Activated CD4-positive, CD25-positive, alpha-beta regulatory T cell treated with anti-CD3 and anti-CD28 coated beads, Interleukin-2, amount 50 U/mL, for 24 hours (primary cell): ENCODE measurements at regions not wholly inside any gene's neighbourhood (a gene's known extent, or its start where the extent isn't known, plus 50 kb on each side); places are given as distances from the start of the nearest gene placed in this dataset.
A peak's percentile ranks its signal among the peaks of the same experiment; 100 is the strongest.

Experiments
- ATAC-seq, 2 donors: fragments of 150-1000 bp; cut with Tn5 transposase; one replicate each; pipeline ENCODE4 v1.10.0; 2021; ENCODE audit warnings: mild to moderate bottlenecking in 1 of 2, moderate library complexity in 1 of 2

DNA sequence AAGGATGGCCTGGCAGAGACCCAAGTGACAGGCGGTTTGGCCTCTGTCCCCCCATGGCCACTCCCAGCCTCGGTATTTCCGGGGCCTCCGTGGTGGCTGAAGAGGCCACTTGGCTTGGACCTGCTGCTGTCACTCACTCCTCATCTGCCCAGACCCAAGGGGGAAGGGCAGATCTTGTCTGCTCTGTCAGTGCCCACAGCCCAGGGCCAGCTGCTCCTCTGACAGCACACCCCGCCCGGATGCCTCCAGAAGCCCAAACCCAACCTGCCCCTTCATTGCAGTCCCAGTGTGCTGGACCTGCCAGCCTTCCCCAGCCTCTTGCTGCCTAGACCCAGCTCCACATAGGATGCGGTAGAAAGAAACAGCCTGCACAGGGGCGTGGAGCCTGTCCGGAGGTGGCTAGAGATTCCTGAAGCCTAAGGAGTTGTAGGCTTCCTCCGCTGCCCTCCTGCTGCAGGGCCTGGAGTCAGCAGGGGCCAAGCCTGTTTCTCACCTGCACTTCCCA lies 52.0 kb downstream of the MAGEF1 start:
- ATAC-seq = no peak

DNA sequence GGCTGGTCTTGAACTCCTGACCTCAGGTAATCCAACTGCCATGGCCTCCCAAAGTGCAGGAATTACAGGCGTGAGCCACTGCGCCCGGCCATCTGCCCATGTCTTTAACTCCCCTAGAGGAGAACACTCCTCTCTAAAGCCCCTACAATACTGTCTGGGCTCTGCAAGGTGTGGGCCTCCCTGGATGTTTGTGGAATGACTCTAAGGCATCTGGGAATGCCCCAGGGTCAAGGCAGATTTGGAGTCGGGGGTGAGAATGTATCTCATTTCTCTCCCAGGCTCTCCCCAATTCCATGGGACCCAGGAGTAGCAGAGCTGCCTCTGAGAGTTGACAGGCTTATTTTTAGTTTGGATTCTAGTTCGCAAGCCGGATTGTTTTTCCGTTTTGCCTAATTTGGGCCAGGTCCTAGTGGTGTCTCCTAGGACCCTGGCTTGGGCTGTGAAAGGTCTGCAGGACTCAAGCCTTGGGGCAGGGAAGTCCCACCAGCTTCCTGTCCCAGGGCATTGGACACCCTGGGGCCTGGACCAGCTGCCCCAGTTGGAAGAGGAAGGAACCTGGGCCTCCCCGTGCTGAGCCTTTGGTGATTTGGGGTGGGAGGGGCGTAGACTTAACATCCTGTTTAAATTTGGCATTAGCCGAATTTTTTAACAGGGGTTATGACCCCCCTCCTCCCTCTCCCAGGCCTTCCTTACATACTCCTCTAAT lies 53.5 kb downstream of the MAGEF1 start:
- ATAC-seq = no peak

DNA sequence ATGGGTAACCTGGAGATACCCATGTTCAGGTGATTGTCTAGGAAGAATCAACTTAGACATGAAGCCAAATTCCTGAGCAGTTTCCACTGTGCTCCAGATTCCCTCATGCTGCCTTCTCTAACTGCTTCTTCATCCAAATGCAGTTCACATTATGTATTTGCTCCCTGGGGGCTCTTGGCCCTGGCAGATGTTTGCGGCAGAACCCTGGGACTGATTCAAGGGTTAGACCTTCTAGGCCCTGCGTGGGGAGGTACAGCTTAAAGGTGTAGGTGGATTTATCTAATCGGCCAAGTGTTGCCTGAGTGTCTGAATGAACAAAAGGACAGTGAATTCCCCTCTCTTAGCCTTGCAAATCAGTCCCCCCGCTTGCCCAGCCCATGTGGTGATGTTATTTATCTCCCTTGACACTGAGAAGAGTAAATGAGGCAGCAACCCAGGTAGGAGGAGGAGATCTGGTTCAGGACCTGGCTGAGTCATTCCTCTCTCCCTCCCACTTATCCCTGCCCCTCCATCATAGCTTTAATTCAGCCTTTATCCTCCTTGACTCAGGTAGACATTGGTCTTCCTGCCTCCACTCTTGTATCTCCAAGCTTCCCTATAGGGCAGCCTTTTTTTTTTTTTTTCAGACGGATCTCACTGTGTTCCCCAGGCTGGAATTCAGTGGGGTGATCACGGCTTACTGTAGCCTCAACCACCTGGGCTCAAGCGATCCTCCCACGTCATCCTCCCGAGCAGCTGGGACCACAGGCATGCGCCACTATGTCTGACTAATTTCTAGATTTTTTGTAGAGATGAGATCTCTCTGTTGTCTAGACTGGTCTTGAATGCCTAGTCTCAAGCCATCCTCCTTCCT lies 54.8 kb downstream of the MAGEF1 start:
- peak; percentile 72 to 77 for ATAC-seq

DNA sequence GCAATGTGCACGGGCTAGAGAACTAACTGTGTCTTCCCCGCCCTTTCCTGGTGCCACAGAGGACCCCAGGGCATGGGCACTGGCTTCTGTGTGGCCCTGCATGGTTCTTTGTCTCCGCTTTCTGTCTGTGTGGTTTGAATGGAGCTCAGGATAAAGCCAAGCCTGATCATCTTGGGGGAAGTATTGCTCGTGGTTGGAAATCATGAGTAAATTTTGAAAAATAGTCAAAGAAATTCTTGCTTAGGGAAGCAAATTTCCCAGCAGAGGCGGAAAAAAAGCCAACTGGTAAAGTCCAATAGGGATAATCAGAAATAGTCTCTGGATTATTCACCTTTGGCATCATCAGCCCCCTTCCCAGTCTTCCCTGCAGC lies 55.4 kb downstream of the MAGEF1 start:
- no peak for ATAC-seq

DNA sequence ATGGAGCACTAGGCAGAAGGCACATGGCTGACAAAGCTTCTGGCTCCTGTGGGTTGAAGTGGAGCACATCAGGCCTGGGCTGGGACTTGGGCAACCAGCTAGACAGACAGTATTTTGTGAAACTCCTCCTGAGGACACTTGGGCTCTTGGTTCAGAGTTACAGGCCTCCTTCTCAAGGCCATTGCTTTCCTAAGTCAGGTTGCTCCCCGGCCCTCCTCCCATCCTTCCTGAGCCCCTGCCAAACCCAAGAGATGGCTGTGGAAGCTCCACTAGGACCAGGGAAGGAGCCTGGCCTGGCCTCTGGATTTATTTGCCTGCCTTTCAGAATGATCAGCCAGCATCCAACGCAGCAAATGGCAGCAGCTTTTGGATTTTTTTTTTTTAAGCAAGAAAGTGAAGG lies 56.3 kb downstream of the MAGEF1 start:
- no peak for ATAC-seq

DNA sequence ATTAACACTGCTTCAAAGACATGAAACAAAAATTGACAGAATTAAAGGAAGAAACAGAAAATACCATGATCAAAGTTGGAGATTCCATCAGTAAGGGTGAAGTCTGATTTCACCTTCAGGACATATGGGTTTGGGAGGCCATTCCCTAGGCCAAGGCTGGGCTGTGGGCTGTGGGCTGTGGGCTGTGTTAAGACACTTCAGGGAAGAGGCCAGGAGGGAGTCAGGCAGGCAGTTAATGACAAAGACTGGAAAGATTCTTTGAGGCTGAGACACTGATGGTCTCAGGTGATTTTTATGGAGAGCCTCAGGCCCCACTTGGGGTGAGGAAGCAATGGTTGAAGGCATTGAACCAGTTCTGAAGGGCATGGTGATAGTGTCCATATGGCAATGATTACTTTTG lies 57.5 kb downstream of the MAGEF1 start:
- no peak for ATAC-seq

DNA sequence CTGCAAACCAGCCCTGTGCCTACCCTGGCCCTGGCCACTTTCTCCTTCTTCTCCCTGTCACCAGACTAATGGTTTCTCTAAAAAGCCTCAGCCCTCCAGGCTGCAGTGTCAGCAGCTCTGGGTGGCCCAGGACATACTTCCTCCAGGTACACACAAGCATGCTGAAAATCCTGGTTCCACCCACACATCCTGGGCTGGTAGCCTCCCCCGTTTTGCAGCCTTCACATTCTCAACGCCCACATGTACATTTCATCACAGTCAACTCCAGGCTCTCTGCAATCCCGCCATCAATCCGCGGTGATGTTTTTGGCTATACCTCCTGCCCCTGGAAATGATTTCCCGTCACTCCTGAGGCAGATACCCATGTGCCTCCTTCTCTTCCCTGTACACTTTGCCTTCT lies 59.4 kb downstream of the MAGEF1 start:
- ATAC-seq = no peak

DNA sequence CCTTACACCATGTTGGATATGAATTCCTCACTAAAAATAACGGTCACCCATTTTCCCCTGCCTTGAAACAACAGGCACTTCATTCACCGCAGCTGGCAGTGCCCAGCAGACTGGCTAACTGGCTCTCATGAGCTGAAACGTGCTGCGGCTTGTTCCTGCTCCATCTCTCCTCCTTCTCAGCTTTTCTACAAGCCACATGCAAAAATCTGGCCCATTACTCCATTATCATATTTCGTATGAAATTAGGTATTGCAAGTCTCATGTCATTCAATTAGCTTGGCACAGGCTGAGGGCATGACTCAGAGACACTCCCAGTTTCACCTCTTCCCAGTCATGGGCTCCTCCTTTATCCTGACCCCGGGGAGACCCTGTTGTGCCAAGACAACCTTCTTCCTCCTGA lies 60.0 kb downstream of the MAGEF1 start:
- no peak for ATAC-seq

DNA sequence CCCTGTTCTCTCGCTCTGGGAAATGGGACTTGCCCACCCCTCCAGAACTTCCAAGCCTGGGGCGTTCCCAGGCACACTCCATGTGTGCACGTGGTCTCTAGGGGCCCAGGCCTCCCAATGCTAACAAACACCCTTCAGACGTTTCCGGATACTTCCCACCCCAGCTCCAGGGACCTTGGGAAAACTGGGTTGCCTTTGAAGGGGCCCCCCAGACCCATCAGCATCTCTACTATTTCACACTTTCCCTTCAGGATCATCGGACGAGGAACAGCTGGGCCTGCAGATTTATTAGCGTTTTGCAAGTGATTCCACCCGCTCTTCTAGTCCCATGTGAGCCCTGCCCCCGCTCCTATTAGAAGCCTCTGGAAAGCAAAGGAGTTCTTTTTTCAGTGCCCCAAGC lies 63.2 kb downstream of the MAGEF1 start:
- no peak for ATAC-seq

DNA sequence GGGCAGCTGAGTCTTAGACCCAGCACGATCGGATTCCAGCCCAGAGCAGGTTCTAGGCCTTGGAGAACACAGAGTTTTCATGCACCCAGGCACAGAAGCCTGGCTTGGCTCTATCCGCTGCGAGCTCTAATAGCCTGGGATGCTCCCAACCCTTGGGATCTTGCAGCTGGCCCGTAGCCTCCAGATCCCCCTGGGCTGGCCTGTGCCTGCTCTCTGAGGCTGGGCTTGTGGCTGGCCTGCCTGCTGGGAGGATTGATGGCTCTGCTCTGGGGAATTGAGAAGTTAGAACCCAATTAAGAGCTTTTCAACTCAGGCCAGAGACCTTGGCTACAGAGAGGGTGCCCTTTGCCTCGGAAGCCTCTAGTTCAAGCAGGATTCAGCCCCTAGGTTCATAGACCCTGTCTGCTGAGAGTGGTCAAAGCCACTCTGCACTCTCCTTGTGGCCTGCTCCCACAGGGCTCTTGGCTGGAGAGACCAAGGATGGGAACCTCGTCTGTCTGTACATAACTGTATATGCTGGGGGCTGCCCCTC lies 64.4 kb downstream of the MAGEF1 start:
- ATAC-seq = no peak

DNA sequence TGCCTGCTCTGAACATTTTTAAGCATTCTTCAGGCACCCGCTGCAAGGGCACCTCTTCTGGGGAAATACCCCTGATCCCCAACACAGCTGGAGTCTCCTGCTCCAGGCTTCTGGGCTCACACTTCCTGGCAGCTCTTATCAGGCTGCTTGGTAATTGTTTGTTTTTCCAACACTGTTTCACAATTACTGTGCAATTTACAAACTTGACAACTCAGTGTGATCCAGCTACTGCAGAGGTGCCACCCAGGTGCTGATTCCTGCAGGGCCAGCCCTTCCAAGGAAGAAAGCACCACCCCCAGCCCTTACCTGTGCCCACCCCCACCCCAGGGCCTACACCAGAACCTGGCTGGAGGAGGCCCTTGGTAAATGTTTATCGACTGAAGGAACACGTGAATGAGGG lies 66.5 kb downstream of the MAGEF1 start:
- ATAC-seq = no peak

DNA sequence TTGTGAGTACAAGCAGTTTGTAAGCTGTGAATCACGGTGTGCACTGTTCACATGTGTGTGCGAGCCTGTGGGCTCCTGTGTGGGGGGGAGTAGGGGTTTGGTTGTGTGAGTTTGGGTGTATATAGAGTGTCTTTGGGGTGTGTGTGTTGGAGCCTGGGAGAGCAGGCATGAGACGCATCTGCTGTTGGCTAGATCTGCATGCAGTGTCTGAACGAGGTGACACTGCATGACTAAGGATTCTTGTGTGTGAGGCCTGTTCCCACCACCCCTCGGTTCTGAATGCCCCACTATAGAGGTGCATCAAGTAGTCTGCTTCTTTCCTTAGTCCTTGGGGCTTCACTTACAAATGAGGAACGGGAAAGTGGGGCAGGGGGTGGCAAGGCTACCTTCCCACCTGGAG lies 68.4 kb downstream of the MAGEF1 start:
- ATAC-seq = no peak

DNA sequence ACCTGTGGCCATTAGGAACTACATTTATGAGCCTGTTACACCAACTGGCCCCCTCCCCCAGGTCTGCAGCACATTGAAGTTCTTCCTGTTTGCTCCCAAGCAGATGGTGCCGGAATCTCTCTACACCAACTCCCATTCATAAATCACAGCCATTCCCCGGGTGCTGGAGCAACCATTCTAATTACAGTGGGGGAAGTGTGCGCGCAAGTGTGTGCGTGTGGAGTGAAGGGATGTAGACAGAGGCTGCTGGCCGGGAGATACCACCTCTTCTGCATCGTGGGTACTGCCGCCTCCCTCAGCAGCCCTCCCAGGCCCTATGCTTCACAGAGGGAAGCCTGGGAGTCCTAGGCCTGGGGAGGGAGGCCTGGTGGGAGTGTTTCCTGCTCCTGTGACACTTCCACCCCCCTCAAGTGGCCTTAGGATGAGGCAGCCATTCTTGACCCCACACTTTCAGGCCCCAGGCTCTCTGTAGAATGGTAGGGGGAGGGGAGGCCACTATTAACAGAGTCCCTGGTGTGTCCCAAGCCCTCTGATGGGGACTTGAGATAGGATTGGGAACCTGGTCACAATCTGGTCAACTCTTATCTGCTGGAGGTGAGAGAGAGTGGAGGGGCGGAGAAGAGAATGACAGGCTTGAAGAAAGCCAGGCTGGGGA lies 69.1 kb downstream of the MAGEF1 start:
- ATAC-seq = no peak

DNA sequence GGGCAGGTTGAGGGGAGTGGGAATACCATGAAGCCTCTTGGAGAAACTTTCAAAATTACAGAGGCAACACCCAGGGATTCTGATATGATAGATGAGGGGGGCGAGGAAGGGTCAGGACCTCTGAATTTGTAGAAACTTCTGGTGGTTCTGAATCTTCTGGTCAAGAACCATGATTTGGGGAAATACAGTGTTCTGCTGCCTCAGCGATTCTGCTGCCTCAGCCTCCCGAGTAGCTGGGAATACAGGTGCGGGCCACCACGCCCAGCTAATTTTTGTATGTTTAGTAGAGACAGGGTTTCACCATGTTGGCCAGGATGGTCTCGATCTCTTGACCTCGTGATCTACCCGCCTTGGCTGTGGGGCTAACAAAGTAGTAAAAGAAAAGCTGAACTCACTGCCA lies 70.4 kb downstream of the MAGEF1 start:
- no peak for ATAC-seq

DNA sequence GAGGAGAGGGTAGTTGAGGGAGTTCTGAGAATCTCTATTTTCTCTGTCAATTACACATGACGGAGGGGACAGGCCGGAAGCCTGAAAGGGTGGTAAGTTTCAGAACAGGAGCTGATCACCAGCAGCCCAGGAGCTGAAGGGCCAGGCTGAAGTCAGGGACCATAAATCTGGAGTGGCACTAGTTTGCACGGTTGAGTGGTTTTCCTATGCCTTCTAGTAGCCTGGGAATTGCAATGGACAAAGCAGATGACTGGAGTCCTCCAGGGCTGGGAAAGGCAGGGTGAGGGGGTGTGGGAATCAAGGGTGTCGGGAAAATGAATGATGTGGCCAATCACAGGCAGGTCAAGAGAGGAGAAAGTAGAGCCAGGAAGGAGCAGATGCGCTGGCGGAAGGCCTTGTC lies 72.5 kb downstream of the MAGEF1 start:
- no peak for ATAC-seq

DNA sequence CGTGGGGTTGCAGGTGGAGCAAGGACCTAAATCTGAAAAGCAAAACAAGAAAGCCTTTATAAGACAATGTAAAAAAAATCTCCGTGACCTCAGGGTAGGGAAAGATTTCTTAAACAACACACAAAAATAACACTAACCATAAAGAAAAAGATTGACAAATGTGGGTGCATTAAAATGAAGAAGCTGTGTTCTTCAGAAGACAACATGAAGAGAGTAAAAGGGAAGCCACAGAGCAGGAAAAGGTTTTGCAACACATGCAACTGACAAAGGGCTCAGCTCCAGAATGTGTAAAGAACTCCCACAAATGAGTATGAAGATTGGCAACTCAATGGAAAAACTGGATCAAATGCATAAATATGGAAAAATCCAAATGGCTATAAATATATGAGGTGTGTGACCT lies 74.2 kb downstream of the MAGEF1 start:
- no peak for ATAC-seq

DNA sequence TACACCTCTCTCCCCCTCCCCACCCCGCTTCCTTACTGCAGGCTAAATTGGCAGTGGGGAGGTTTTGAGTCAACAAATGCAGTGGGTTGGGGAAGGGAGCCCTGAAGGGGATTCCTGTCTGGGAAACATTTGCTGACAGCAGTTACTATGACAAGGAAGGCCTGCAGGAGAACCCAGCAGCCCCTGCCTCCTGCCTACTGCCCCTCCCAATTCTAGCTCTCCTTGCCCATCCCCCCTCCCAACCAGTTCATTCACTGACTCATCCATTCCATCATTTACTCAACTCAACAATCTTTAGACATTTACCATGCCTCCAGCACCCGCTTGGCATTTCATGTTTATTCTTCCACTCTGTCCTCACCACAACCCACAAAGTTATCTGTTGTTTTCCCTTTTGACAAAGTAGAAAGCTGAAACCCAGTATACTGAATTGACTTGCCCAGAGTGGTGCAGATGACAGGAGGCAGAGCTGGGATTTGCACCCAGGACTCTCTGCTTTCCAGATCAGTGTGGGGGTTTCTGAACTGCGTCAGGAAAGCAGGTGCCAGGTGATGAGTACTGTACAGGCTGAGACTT lies 75.0 kb downstream of the MAGEF1 start:
- ATAC-seq = peak in 1 of 2 donors; percentile 36

DNA sequence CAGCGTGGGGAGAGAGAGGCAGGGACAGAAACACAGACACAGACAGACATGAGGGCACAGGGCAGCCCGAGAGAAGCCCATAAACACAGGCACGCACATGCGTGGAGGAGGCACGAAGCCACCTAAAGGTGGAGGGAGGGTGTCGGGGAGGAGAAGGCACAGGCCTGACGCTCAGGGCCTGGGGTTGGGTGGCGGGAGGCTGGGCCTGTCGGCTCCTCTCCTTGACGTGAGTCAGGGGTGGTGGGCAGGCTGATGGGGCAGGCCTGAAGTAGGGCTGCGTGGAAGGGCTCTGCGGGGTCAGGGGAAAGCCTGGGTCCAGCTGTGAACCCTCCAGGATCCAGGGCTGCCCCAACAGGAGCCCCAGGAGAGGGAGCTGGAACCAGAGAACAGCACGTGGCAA lies 74.2 kb downstream of the EPHB3 start:
- no peak for ATAC-seq

DNA sequence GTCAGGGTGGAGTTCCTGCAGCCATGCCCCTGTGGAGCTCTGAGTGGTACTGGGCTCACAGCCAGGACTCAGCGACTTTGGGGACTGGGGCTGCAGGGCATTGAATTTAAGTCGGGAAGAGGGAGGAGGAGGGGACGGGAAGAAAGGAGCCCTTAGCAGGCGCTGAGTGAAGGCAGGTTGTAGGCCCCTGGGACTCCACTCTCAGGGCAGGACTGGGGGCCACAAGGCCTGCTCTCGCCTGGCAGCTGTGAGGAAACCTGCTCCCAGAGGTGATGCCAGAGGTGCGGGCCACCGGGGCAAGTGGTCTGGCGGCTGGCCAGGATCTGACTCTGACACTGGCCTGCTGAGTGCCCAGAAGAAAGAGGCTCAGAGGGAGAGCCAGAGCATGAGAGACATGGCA lies 73.5 kb downstream of the EPHB3 start:
- ATAC-seq = no peak

DNA sequence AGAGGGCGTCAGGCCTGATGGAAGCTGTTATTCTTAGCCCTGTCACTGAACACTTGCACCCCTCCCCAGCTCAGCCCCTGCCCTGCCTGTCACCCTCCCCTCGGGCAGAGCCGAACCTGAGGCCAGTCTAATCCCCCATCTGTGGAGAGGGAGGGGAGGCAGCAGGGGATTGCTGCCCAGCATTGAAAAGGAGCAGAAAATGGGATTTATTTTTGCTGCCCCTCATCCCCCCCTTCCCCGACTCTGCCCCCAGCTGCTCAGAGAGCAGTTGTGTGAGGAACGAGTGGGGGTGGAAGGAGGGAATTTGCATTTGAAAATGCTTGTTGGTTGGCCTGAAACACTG lies 71.6 kb downstream of the EPHB3 start:
- ATAC-seq = no peak

DNA sequence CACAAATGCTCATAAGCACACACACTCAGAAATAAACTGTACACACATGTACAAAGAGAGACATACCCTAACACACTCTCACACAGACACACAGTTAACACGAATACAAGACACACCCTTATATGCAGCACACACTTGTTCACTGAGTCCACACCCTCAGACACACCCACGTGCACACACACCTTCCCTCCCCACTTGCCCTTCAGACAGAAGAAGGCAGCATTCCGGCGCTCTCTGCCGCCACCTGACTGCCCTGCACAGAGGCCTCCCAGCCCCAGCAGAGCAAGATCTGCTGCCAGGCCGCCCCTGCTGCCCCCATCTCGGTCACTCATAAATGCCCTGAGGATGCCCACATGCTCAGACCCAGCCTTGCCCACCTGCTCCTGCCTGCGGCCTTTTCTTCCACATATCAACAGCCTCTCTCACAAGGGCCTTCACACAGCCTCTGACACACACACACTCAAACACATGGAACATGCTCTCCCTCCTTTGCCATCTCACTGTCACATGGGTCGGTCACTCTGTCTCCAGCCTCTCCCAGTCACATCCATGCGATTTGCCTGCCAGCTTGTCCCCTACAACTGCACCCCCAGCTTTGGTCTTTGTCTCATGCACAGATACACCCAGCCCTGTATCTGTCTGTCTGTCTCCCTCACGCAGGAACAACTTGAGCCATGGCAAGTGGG lies 71.1 kb downstream of the EPHB3 start:
- ATAC-seq = no peak
